ENCODE measurements at regions not wholly inside any gene's neighbourhood (a gene's known extent, or its start where the extent isn't known, plus 50 kb on each side); places are given as distances from the start of the nearest gene placed in this dataset.

DNA sequence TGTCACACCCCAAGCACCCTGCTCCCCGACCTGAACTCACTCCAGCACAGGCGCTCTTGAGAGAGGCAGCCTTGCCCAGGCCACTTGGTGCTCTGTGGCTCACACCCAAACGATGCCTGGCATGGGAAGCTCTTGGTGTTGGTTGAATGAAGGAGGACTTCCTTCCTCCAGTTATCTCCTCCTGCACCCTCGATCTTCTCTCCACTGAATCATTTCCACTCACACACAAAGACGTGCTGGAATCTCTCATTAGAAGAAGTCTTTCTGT, 90.5 kb upstream of the TRIM2 start:
- TF ChIP-seq CTCF (IDR thresholded peaks at IDR 0.05), result no peak
- Histone ChIP-seq H3K4me3 (no peak overlapping the region), H3K9me3 (no peaks in the 10 kb centered on the region), H3K36me3 (ENCODE audit: low read depth) (no peaks in the 10 kb centered on the region), H3K4me1 (ENCODE audit: low read depth) (no peaks in the 10 kb centered on the region)
- no peak for ATAC-seq
- no peak for DNase-seq
- intact Hi-C loops (cut with DNase I, micrococcal nuclease), result no loop called here

- Histone ChIP-seq H3K36me3 (ENCODE audit: low read depth) (no peaks in the 10 kb centered on the region), H3K9me3 (no peaks in the 10 kb centered on the region), H3K4me3 (no peak overlapping the region), H3K4me1 (ENCODE audit: low read depth) (no peaks in the 10 kb centered on the region)
- TF ChIP-seq CTCF (IDR thresholded peaks at IDR 0.05), result no peak
- peak; percentile 41 for ATAC-seq
- DNase-seq, result peak in 1 of 3 donors; percentile 15
- intact Hi-C loops (cut with DNase I, micrococcal nuclease), result no loop called here
These were observed 89.4 kb upstream of the TRIM2 start for GRCh38 chr4:153114771-153115321.

DNA sequence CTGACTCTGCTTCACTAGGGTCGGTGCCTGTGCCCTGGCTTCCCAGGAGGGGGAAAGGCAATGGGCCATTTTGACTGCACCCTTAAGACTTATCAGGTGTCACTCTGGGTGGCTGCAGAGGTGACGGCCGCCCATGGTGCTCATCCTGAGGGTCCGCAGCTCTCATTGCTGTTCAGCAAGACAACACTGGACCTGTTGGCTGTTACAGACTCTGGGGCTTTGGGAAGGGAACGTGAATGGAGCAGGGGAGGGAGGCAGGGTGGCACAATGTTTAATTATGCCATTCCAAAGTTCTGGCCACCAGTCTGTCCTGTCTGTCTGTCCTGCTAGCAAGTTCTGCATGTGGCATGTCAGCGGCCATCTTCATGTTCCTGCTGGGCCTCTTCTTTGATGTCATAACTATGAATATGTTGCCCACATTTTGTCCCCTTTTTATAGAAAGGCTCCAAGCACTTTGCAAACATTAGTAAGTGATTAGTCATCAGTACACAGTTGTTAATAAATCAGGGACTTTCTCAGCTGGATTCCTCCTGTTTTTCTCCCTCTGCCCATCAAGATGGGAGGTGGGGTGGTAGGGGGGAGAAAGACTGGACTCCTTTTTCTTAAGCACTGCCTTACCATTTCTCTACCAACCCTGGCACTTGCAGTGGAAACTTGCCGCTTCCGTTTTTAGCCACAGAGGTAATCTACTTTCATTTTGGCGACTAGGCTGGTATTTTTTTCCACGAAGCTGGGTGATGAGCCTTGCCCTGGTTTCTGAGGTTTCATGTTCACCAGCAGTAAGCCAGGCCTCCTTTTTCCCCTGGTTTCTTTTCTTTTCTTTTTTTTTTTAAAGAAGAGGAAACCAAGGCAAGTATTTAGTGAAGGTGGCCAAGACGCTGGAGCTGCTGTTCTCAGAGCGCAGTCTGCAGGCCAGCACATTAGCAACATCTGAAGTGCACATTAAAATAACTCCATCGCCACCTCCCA, 88.6 kb upstream of the TRIM2 start:
- peak in 1 of 3 donors; percentile 38 for DNase-seq
- H3K4me1 ChIP-seq (ENCODE audit: low read depth), result no peaks in the 10 kb centered on the region
- no peaks in the 10 kb centered on the region for H3K36me3 ChIP-seq (ENCODE audit: low read depth)
- TF ChIP-seq CTCF (IDR thresholded peaks at IDR 0.05), result no peak
- no peaks in the 10 kb centered on the region for H3K9me3 ChIP-seq
- intact Hi-C loops (cut with DNase I, micrococcal nuclease), result no loop called here
- H3K4me3 ChIP-seq, result no peak overlapping the region
- peak; percentile 77 for ATAC-seq

DNA sequence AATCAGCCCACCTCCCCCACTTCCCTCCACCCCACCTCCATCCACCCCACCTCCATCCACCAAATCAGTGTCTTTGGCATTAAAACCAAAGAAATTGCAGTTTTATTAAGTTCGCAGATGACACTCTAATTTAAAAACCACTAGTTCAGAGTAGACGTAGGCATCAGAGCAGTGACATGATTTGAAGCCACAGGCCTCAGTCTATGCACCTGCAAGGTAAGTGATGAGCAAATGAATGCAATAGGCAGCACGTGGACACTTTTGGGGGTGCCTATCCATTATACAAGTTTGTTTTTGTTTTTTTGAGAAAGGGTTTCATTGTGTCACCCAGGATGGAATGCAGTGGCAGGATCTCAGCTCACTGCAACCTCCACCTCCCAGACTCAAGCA, 88.0 kb upstream of the TRIM2 start:
- Histone ChIP-seq H3K9me3 (no peaks in the 10 kb centered on the region), H3K4me3 (no peak overlapping the region), H3K4me1 (ENCODE audit: low read depth) (no peaks in the 10 kb centered on the region), H3K36me3 (ENCODE audit: low read depth) (no peaks in the 10 kb centered on the region)
- ATAC-seq (no peak), DNase-seq (no peak)
- intact Hi-C loops (cut with DNase I, micrococcal nuclease), result no loop called here
- TF ChIP-seq CTCF (IDR thresholded peaks at IDR 0.05), result no peak

GRCh38 chr4:153116801-153117200, 87.4 kb upstream of the TRIM2 start:
- Histone ChIP-seq H3K9me3 (no peaks in the 10 kb centered on the region), H3K4me3 (no peak overlapping the region), H3K36me3 (ENCODE audit: low read depth) (no peaks in the 10 kb centered on the region), H3K4me1 (ENCODE audit: low read depth) (no peaks in the 10 kb centered on the region)
- TF ChIP-seq CTCF (IDR thresholded peaks at IDR 0.05), result no peak
- ATAC-seq (no peak), DNase-seq (no peak)
- intact Hi-C loops (cut with DNase I, micrococcal nuclease), result no loop called here
